ENCODE measurements at regions not wholly inside any gene's neighbourhood (a gene's known extent, or its start where the extent isn't known, plus 50 kb on each side); places are given as distances from the start of the nearest gene placed in this dataset.

DNA sequence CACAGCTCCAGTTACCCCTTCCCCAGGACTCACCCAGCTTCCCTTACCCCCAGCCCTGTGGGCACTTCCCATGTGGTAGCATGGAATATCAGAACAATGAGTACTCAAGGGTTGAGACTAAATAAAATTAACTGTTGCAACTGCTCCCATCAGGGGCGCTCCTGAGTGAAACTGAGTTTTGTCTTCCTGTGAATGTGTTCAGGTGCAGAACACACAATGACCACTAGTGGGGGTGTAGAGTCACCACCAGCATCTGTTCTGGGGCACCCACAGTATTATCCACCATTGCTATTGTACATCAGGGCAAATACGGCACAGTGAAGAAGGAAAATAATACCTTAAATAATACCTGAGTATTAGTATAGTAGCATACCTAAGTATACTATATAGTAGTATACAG, 689.7 kb downstream of the TBC1D22A start:
- Histone ChIP-seq H3K9me2 (ENCODE audit: insufficient read depth) (no peaks in the 10 kb centered on the region), H3K36me3 (ENCODE audit: control insufficient read depth in 1 of 2, insufficient read depth in 2 of 2, low read length in 2 of 2) (no peaks in the 10 kb centered on the region), H3K4me1 (ENCODE audit: control insufficient read depth in 1 of 2, insufficient read depth in 2 of 2, low read length in 2 of 2) (no peaks in the 10 kb centered on the region), H3K79me2 (ENCODE audit: insufficient read depth, low read length) (no peaks in the 10 kb centered on the region), H3K4me3 (replicated peaks in 1 of 2; ENCODE audit: low read depth in 1 of 2, low read length in 2 of 2) (no peak overlapping the region), H3K9ac (ENCODE audit: low read length) (no peak overlapping the region), H2AFZ (ENCODE audit: low read depth, low read length, poor library complexity, severe bottlenecking) (no peak overlapping the region), H3K9me3 (ENCODE audit: control insufficient read depth in 1 of 2, insufficient read depth in 1 of 2, low read depth in 1 of 2, low read length in 2 of 2) (no peaks in the 10 kb centered on the region), H3K4me2 (ENCODE audit: low read length) (peak overlapping the region; percentile 24; the same call in 1 of the 2 replicates), H3K27me3 (ENCODE audit: insufficient read depth, low read length) (no peaks in the 10 kb centered on the region), H3K27ac (ENCODE audit: low read depth, low read length) (no peak overlapping the region), H4K20me1 (ENCODE audit: insufficient read depth) (no peaks in the 10 kb centered on the region)
- intact Hi-C loops (cut with micrococcal nuclease) = loop anchor here (1.0 to 10.0 kb wide), 2 partner anchors 237 to 1040 kb away; no protein-coding TSS in a partner anchor
- ATAC-seq = peak; percentile 96
- RAD21 ChIA-PET (ENCODE audit: low non-redundant PET in 1 of 2, low total read pairs in 2 of 2, uncharacterized antibody in 2 of 2, unreplicated experiment in 2 of 2) = no interaction called here
- CTCF ChIA-PET = interaction anchor here (1.7 kb wide), 1 partner anchor 21 kb away, joined by 4 read pairs; no protein-coding TSS in a partner anchor
- POLR2A ChIA-PET = interaction anchor here (0.7 kb wide), 1 partner anchor 651 kb away, joined by 3 read pairs; no protein-coding TSS in a partner anchor
- no TSS peak for BruUV-seq (replicated peaks)
- TF ChIP-seq CBX3 (IDR thresholded peaks at IDR 0.05; ENCODE audit: low read depth) (no peak), YY1 (IDR thresholded peaks at IDR 0.05; ENCODE audit: extremely low read depth, insufficient replicate concordance, low read depth, low read length) (no peak), SP1 (IDR thresholded peaks at IDR 0.05; ENCODE audit: low read depth) (no peak), RAD21 (IDR thresholded peaks at IDR 0.05; ENCODE audit: low read depth) (peak; percentile 62), FOSL1 (IDR thresholded peaks at IDR 0.05; ENCODE audit: low read depth) (no peak), TCF7L2 (IDR thresholded peaks at IDR 0.05; ENCODE audit: borderline replicate concordance, extremely low read depth, insufficient read depth, insufficient read length) (no peak), POLR2AphosphoS5 (IDR thresholded peaks at IDR 0.05; ENCODE audit: low read depth, low read length) (no peak), POLR2A (IDR thresholded peaks at IDR 0.05; ENCODE audit: borderline replicate concordance, extremely low read depth, insufficient read depth, insufficient read length) (no peak), SIN3A (IDR thresholded peaks at IDR 0.05; ENCODE audit: low read depth) (no peak), SRF (IDR thresholded peaks at IDR 0.05; ENCODE audit: low read depth) (no peak), EGR1 (IDR thresholded peaks at IDR 0.05; ENCODE audit: low read depth) (no peak)
- TF ChIP-seq, protein P1, sequence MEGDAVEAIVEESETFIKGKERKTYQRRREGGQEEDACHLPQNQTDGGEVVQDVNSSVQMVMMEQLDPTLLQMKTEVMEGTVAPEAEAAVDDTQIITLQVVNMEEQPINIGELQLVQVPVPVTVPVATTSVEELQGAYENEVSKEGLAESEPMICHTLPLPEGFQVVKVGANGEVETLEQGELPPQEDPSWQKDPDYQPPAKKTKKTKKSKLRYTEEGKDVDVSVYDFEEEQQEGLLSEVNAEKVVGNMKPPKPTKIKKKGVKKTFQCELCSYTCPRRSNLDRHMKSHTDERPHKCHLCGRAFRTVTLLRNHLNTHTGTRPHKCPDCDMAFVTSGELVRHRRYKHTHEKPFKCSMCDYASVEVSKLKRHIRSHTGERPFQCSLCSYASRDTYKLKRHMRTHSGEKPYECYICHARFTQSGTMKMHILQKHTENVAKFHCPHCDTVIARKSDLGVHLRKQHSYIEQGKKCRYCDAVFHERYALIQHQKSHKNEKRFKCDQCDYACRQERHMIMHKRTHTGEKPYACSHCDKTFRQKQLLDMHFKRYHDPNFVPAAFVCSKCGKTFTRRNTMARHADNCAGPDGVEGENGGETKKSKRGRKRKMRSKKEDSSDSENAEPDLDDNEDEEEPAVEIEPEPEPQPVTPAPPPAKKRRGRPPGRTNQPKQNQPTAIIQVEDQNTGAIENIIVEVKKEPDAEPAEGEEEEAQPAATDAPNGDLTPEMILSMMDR (IDR thresholded peaks at IDR 0.05 in 2 of 3, conservative IDR thresholded peaks at IDR 0.05 in 1 of 3; ENCODE audit: borderline replicate concordance in 1 of 3, insufficient read depth in 1 of 3, low read depth in 2 of 3, low read length in 2 of 3) = peak; percentile 93 to 96 (median 95)
- TF ChIP-seq, protein P2, sequence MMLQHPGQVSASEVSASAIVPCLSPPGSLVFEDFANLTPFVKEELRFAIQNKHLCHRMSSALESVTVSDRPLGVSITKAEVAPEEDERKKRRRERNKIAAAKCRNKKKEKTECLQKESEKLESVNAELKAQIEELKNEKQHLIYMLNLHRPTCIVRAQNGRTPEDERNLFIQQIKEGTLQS (IDR thresholded peaks at IDR 0.05) = no peak
- TF ChIP-seq, protein P3, sequence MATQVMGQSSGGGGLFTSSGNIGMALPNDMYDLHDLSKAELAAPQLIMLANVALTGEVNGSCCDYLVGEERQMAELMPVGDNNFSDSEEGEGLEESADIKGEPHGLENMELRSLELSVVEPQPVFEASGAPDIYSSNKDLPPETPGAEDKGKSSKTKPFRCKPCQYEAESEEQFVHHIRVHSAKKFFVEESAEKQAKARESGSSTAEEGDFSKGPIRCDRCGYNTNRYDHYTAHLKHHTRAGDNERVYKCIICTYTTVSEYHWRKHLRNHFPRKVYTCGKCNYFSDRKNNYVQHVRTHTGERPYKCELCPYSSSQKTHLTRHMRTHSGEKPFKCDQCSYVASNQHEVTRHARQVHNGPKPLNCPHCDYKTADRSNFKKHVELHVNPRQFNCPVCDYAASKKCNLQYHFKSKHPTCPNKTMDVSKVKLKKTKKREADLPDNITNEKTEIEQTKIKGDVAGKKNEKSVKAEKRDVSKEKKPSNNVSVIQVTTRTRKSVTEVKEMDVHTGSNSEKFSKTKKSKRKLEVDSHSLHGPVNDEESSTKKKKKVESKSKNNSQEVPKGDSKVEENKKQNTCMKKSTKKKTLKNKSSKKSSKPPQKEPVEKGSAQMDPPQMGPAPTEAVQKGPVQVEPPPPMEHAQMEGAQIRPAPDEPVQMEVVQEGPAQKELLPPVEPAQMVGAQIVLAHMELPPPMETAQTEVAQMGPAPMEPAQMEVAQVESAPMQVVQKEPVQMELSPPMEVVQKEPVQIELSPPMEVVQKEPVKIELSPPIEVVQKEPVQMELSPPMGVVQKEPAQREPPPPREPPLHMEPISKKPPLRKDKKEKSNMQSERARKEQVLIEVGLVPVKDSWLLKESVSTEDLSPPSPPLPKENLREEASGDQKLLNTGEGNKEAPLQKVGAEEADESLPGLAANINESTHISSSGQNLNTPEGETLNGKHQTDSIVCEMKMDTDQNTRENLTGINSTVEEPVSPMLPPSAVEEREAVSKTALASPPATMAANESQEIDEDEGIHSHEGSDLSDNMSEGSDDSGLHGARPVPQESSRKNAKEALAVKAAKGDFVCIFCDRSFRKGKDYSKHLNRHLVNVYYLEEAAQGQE (IDR thresholded peaks at IDR 0.05; ENCODE audit: low read depth) = no peak
- DNase-seq (ENCODE audit: low read depth, low spot score) = peak; percentile 68
